Colonic mucosa (tissue), 4 donors: ENCODE measurements at regions not wholly inside any gene's neighbourhood (a gene's known extent, or its start where the extent isn't known, plus 50 kb on each side); places are given as distances from the start of the nearest gene placed in this dataset.
"Not testable (repeated sequence)": the region's sequence is repeated elsewhere in the genome, so short reads cannot be mapped to it uniquely, and the experiment has no call there.

Source experiments
- DNase-seq: peaks from one replicate; pipeline ENCODE4 v3.0.0-alpha.2; 2020
- H3K27ac ChIP-seq: fragments of 200-600 bp; one replicate; pipeline ENCODE4 v1.8.0; 2021
- H3K27me3 ChIP-seq: fragments of 200-600 bp; one replicate; pipeline ENCODE4 v1.8.0; 2021
- H3K36me3 ChIP-seq: fragments of 200-600 bp; one replicate; pipeline ENCODE4 v1.8.0; 2021
- H3K4me1 ChIP-seq: fragments of 200-600 bp; one replicate; pipeline ENCODE4 v1.8.0; 2021; ENCODE audit warnings: mild to moderate bottlenecking
- H3K4me3 ChIP-seq: fragments of 200-600 bp; one replicate; pipeline ENCODE4 v1.8.0; 2021
- H3K9ac ChIP-seq, 2 donors: one replicate each; pipeline ENCODE4 v1.7.0; 2013; ENCODE audit warnings: control low read depth in 2 of 2, low read depth in 2 of 2, low read length in 2 of 2
- H3K9me3 ChIP-seq: fragments of 200-600 bp; one replicate; pipeline ENCODE4 v1.8.0; 2021
- intact Hi-C: fragments of 100-400 bp; cut with DNase I; formaldehyde crosslinking; loops from one replicate; pipeline ENCODE4 v1.14.1; 2022
- TF ChIP-seq, protein P1 (sequence below): fragments of 200-600 bp; IDR thresholded peaks from one replicate; pipeline ENCODE4 v1.8.0; 2022; ENCODE audit warnings: antibody characterized with exemption, mild to moderate bottlenecking
- donor health status: healthy.
- donor health status: DM: no; HTN: no; CAD: no.
- donor health status: DM: no; HTN: no; CAD: no.

- H3K9ac ChIP-seq, H3K36me3 ChIP-seq, H3K27me3 ChIP-seq, H3K27ac ChIP-seq, intact Hi-C loops, H3K4me3 ChIP-seq, H3K4me1 ChIP-seq, DNase-seq, H3K9me3 ChIP-seq: not testable (repeated sequence)
These were observed 1195.5 kb downstream of the TMEM121 start for GRCh38 chr14:106721926-106722325.

DNA sequence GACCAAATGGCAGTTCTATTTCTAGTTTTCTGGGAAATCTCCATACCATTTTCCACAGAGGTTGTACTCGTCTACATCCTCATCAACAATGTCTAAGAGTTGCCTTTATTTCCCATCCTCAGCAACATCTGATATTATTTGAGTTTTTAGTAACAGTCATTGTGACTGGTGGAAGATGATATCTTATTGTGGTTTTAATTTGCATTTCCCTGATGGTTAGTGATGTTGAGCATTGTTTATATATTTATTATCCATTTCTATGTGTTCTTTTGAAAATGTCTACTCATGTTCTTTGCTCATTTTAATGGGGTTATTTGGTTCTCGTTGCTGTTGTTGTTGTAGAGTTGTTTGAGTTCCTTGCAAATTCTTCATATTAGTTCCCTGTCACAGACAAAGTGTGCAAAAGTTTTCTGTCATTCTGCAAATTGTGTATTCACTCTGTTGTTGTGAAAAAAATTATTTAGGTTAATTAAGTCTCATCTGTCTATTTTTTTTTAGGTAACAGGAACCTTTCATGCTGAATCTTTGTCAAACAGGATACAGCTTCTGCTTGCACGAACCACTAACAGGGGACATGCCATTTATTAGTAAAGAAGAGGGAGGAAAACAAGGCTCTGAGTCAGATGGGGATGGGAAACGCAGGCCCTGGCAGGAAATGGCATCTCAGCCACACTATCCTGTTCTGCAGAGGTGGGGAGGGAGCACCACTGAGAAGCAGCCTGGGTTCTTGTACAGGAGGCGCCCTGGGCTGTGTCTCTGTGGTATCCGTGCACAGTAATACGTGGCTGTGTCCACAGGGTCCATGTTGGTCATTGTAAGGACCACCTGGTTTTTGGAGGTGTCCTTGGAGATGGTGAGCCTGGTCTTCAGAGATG, 1196.7 kb downstream of the TMEM121 start:
- H3K9me3 ChIP-seq, H3K36me3 ChIP-seq, H3K27ac ChIP-seq, H3K4me3 ChIP-seq, intact Hi-C loops, H3K27me3 ChIP-seq, H3K4me1 ChIP-seq, DNase-seq, H3K9ac ChIP-seq: not testable (repeated sequence)

- intact Hi-C loops: not testable (repeated sequence)
These were observed 1201.6 kb downstream of the TMEM121 start for GRCh38 chr14:106727962-106728361.

GRCh38 chr14:106728611-106729010, 1202.2 kb downstream of the TMEM121 start:
- intact Hi-C loops: no loop called here
- no peaks in the 10 kb centered on the region for H3K4me1 ChIP-seq
- H3K4me3 ChIP-seq: no peak overlapping the region

More at GRCh38 chr14:106727962-106728361, 1201.6 kb downstream of the TMEM121 start:
- not testable (repeated sequence) for H3K4me3 ChIP-seq, H3K27me3 ChIP-seq, H3K36me3 ChIP-seq, DNase-seq, H3K4me1 ChIP-seq, H3K9me3 ChIP-seq, H3K9ac ChIP-seq, H3K27ac ChIP-seq

GRCh38 chr14:106729551-106729950, 1203.2 kb downstream of the TMEM121 start:
- Histone ChIP-seq H3K27me3 (no peaks in the 10 kb centered on the region), H3K36me3 (no peaks in the 10 kb centered on the region), H3K9me3 (no peaks in the 10 kb centered on the region), H3K4me1 (no peaks in the 10 kb centered on the region), H3K27ac (no peak overlapping the region), H3K4me3 (no peak overlapping the region), H3K9ac (no peak overlapping the region)
- intact Hi-C loops: no loop called here
- DNase-seq: no peak
- TF ChIP-seq, protein P1, sequence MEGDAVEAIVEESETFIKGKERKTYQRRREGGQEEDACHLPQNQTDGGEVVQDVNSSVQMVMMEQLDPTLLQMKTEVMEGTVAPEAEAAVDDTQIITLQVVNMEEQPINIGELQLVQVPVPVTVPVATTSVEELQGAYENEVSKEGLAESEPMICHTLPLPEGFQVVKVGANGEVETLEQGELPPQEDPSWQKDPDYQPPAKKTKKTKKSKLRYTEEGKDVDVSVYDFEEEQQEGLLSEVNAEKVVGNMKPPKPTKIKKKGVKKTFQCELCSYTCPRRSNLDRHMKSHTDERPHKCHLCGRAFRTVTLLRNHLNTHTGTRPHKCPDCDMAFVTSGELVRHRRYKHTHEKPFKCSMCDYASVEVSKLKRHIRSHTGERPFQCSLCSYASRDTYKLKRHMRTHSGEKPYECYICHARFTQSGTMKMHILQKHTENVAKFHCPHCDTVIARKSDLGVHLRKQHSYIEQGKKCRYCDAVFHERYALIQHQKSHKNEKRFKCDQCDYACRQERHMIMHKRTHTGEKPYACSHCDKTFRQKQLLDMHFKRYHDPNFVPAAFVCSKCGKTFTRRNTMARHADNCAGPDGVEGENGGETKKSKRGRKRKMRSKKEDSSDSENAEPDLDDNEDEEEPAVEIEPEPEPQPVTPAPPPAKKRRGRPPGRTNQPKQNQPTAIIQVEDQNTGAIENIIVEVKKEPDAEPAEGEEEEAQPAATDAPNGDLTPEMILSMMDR: no peak

More at GRCh38 chr14:106728611-106729010, 1202.2 kb downstream of the TMEM121 start:
- no peak for DNase-seq
- no peaks in the 10 kb centered on the region for H3K36me3 ChIP-seq
- no peaks in the 10 kb centered on the region for H3K27me3 ChIP-seq
- no peaks in the 10 kb centered on the region for H3K9me3 ChIP-seq
- TF ChIP-seq, protein P1: no peak
- no peak overlapping the region for H3K9ac ChIP-seq
- H3K27ac ChIP-seq: no peak overlapping the region

DNA sequence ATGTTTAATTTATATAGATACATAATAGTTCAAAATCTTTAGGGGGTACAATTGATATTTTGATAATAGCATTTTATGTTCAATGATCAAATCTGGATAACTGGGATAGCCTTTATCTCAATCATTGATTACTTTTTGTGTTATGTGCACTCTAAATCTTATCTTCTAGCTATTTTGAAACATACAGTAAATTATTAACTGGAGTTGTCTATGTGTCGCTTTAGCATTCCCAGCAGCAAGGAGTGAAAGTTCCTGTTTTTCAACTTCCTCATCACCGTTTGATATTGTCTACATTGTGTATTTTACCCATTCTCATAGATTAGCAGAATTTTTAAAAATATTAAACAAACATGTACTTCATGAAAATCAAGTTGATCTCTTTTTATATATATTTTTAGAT, 1207.4 kb downstream of the TMEM121 start:
- H3K36me3 ChIP-seq: no peaks in the 10 kb centered on the region
- no peak overlapping the region for H3K4me3 ChIP-seq
- TF ChIP-seq, protein P1: no peak
- no peak overlapping the region for H3K9ac ChIP-seq
- H3K9me3 ChIP-seq: no peaks in the 10 kb centered on the region
- intact Hi-C loops: no loop called here
- H3K4me1 ChIP-seq: no peaks in the 10 kb centered on the region
- H3K27me3 ChIP-seq: no peaks in the 10 kb centered on the region
- no peak for DNase-seq
- no peak overlapping the region for H3K27ac ChIP-seq

GRCh38 chr14:106737021-106737420, 1210.6 kb downstream of the TMEM121 start:
- H3K27me3 ChIP-seq: no peaks in the 10 kb centered on the region
- H3K4me1 ChIP-seq: no peaks in the 10 kb centered on the region
- H3K4me3 ChIP-seq: no peak overlapping the region
- DNase-seq: no peak
- H3K36me3 ChIP-seq: no peaks in the 10 kb centered on the region
- H3K27ac ChIP-seq: no peak overlapping the region
- intact Hi-C loops: no loop called here
- no peak overlapping the region for H3K9ac ChIP-seq
- H3K9me3 ChIP-seq: no peaks in the 10 kb centered on the region
- TF ChIP-seq, protein P1: no peak
